Peyer's patch (tissue), 4 donors: ENCODE measurements at regions not wholly inside any gene's neighbourhood (a gene's known extent, or its start where the extent isn't known, plus 50 kb on each side); places are given as distances from the start of the nearest gene placed in this dataset.

ENCODE experiments used
- CTCF ChIP-seq, 6 experiments: fragments of 450-650 bp in 4 of 6; fragments of 200-600 bp in 2 of 6; sonication (generic) in 1 of 6; IDR thresholded peaks; one replicate each; pipeline ENCODE4 v1.5.1; 2017 to 2019; ENCODE audit warnings: antibody characterized with exemption in 6 of 6, mild to moderate bottlenecking in 3 of 6, moderate library complexity in 1 of 6
- POLR2A ChIP-seq, 2 donors: fragments of 450-650 bp; IDR thresholded peaks; one replicate each; pipeline ENCODE4 v1.5.1; 2017; ENCODE audit warnings: antibody characterized with exemption in 2 of 2, mild to moderate bottlenecking in 2 of 2, moderate library complexity in 2 of 2

- TF ChIP-seq CTCF (IDR thresholded peaks at IDR 0.05) (no peak), POLR2A (IDR thresholded peaks at IDR 0.05) (no peak)
Measured at GRCh38 chr4:116882503-116882902, 202.9 kb downstream of the TRAM1L1 start.
